CMK (cell line): ENCODE measurements at regions not wholly inside any gene's neighbourhood (a gene's known extent, or its start where the extent isn't known, plus 50 kb on each side); places are given as distances from the start of the nearest gene placed in this dataset.

ENCODE experiments used
- DNase-seq: peaks from one replicate; pipeline ENCODE4 v3.0.0-alpha.2; 2010; ENCODE audit warnings: low read depth

- no peak for DNase-seq
Observed at GRCh38 chr2:133720429-133720828, 152.2 kb upstream of the NCKAP5 start.

GRCh38 chr2:133721118-133721517 lies 152.9 kb upstream of the NCKAP5 start:
- no peak for DNase-seq

GRCh38 chr2:133723133-133723532 lies 154.9 kb upstream of the NCKAP5 start:
- no peak for DNase-seq

- DNase-seq, result no peak
Observed at GRCh38 chr2:133726973-133727372, 158.7 kb upstream of the NCKAP5 start.

GRCh38 chr2:133732059-133732458 lies 163.8 kb upstream of the NCKAP5 start:
- DNase-seq, result no peak

GRCh38 chr2:133732982-133733900 lies 165.0 kb upstream of the NCKAP5 start:
- no peak for DNase-seq

GRCh38 chr2:133733901-133734255 lies 165.6 kb upstream of the NCKAP5 start:
- no peak for DNase-seq

GRCh38 chr2:133734716-133735495 lies 166.6 kb upstream of the NCKAP5 start:
- no peak for DNase-seq

- DNase-seq, result no peak
Observed at GRCh38 chr2:133736674-133737073, 168.4 kb upstream of the NCKAP5 start.

- no peak for DNase-seq
Observed at GRCh38 chr2:133737242-133737993, 169.2 kb upstream of the NCKAP5 start.

GRCh38 chr2:133739039-133739438 lies 170.8 kb upstream of the NCKAP5 start:
- DNase-seq, result no peak

- no peak for DNase-seq
Observed at GRCh38 chr2:133740500-133740899, 172.2 kb upstream of the NCKAP5 start.

GRCh38 chr2:133748007-133748700 lies 179.9 kb upstream of the NCKAP5 start:
- DNase-seq, result no peak

GRCh38 chr2:133753665-133754064 lies 185.4 kb upstream of the NCKAP5 start:
- no peak for DNase-seq

- no peak for DNase-seq
Observed at GRCh38 chr2:133755480-133756300, 187.4 kb upstream of the NCKAP5 start.

GRCh38 chr2:133756833-133757232 lies 188.6 kb upstream of the NCKAP5 start:
- no peak for DNase-seq

GRCh38 chr2:133760376-133760775 lies 192.1 kb upstream of the NCKAP5 start:
- no peak for DNase-seq

GRCh38 chr2:133765658-133766057 lies 197.4 kb upstream of the NCKAP5 start:
- no peak for DNase-seq

GRCh38 chr2:133766164-133766832 lies 198.0 kb upstream of the NCKAP5 start:
- no peak for DNase-seq

- DNase-seq, result no peak
Observed at GRCh38 chr2:133768256-133768655, 200.0 kb upstream of the NCKAP5 start.
